ENCODE measurements at regions not wholly inside any gene's neighbourhood (a gene's known extent, or its start where the extent isn't known, plus 50 kb on each side); places are given as distances from the start of the nearest gene placed in this dataset.
A peak's percentile ranks its signal among the peaks of the same experiment; 100 is the strongest.

DNA sequence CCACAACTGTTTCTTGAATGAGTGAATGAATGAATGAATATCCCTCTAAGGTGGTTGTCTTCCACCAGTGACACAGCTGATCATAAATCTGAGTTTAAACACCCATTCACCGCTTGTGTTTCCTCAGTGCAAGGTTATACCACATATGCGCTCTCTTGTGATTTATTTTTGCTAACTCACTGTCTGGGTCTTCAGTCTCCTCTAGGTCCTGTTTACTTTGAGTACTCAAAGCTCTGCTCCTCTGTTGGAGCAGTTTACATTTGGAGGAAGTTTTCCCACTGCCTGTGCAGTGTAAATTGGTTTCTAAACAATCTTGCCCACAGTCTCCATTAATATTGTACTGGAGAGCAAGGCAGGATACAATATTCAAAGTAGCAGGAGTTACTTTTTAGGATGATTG is 212.6 kb upstream of the JADE1 start:
- Histone ChIP-seq H3K27me3 (ENCODE audit: control insufficient read depth, insufficient read depth, low read length) (no peaks in the 10 kb centered on the region), H2BK20ac (ENCODE audit: low read depth, low read length) (no peak overlapping the region), H3K9ac (ENCODE audit: low read depth, low read length) (no peak overlapping the region), H2AFZ (replicated peaks; ENCODE audit: low read length, poor library complexity) (no peak overlapping the region), H3K9me3 (ENCODE audit: control insufficient read depth, insufficient read depth, low read length) (peaks cover 3% of the 10 kb centered on the region; the same call in 1 of the 2 replicates), H3K18ac (ENCODE audit: low read depth, low read length) (no peak overlapping the region), H4K8ac (ENCODE audit: low read depth in 2 of 2, low read length in 2 of 2) (no peak overlapping the region), H3K56ac (ENCODE audit: extremely low read depth, insufficient read depth, low read length) (no peak overlapping the region), H4K5ac (ENCODE audit: low read depth, low read length) (no peak overlapping the region), H3K14ac (replicated peaks; ENCODE audit: low read depth, low read length) (no peak overlapping the region), H3K4me2 (ENCODE audit: low read depth, low read length) (no peak overlapping the region), H4K20me1 (ENCODE audit: insufficient read depth, low read length) (no peaks in the 10 kb centered on the region), H3K9me1 (ENCODE audit: insufficient read depth, low read length) (peaks cover 14% of the 10 kb centered on the region), H3K4me1 (ENCODE audit: control insufficient read depth, insufficient read depth, low read length) (peaks cover 11% of the 10 kb centered on the region), H2BK5ac (ENCODE audit: low read depth, low read length, poor library complexity, severe bottlenecking) (no peak overlapping the region), H3K36me3 (ENCODE audit: control insufficient read depth, insufficient read depth, low read length) (no peaks in the 10 kb centered on the region), H3K4ac (ENCODE audit: low read depth, low read length) (no peak overlapping the region), H2BK15ac (ENCODE audit: low read depth, low read length) (no peak overlapping the region), H2AK5ac (ENCODE audit: low read depth, low read length) (no peak overlapping the region), H3K23ac (ENCODE audit: low read depth, low read length) (no peak overlapping the region), H3K27ac (ENCODE audit: insufficient read depth, low read length) (no peak overlapping the region), H2BK120ac (ENCODE audit: low read depth, low read length) (no peak overlapping the region), H2AK9ac (replicated peaks; ENCODE audit: low read depth, low read length, poor library complexity) (no peak overlapping the region), H3K79me1 (ENCODE audit: low read depth in 1 of 2, low read length in 2 of 2) (no peaks in the 10 kb centered on the region), H3K4me3 (ENCODE audit: insufficient read depth, low read depth, low read length) (no peak overlapping the region), H4K91ac (ENCODE audit: insufficient read depth, low read depth, low read length) (no peak overlapping the region)
- peak; percentile 33 for ATAC-seq (ENCODE audit: low read depth)
- 68% methylated on average over 2 of the region's 2 CpGs; no CpG with 5 or more reads in 1 of the 2 experiments for WGBS, 2 experiments (ENCODE audit: extremely low coverage in 2 of 2, insufficient read length in 1 of 2)
- intact Hi-C loops (cut with micrococcal nuclease) (no loop called here), dilution Hi-C loops (cut with HindIII; ENCODE audit: low sequenced_read_pairs, unreplicated experiment) (no loop called here), in situ Hi-C loops (cut with MboI; ENCODE audit: low sequenced_read_pairs) (no loop called here)
- peak; percentile 46 for DNase-seq
- ChIA-PET POLR2A (ENCODE audit: unreplicated experiment) (no interaction called here), CTCF (interaction anchor here (0.6 to 1.3 kb wide), 2 partner anchors 22 to 55 kb away, joined by 4 read pairs; no protein-coding TSS in a partner anchor)
- no peak for TF ChIP-seq RFX5 (IDR thresholded peaks at IDR 0.05; ENCODE audit: low read depth, low read length)
- no peak for TF ChIP-seq CHD1 (IDR thresholded peaks at IDR 0.05; ENCODE audit: low read depth, low read length)
- peak; percentile 57; the same call in 1 of the 2 replicates for TF ChIP-seq NFE2L2 (IDR thresholded peaks at IDR 0.05; ENCODE audit: low read depth, low read length)
- no TSS peak for BruUV-seq (replicated peaks)

All from IMR-90 (cell line).